OCI-LY3 (cell line): ENCODE measurements at regions not wholly inside any gene's neighbourhood (a gene's known extent, or its start where the extent isn't known, plus 50 kb on each side); places are given as distances from the start of the nearest gene placed in this dataset.
"Not testable (repeated sequence)": the region's sequence is repeated elsewhere in the genome, so short reads cannot be mapped to it uniquely, and the experiment has no call there.

ENCODE experiments used
- H2AFZ ChIP-seq: fragments of 200-600, 300-600 bp; shearing (Covaris generic); 2 replicates; pipeline ENCODE4 v1.6.0; 2014; ENCODE audit warnings: antibody characterized with exemption, low read depth, low read length
- H3K27ac ChIP-seq: fragments of 200-600, 300-600 bp; sonication (generic); 2 replicates; pipeline ENCODE4 v1.5.1; 2014; ENCODE audit warnings: mild to moderate bottlenecking, low read length, moderate library complexity, mixed read lengths
- H3K27me3 ChIP-seq: fragments of 200-600, 300-600 bp; sonication (generic); 2 replicates; pipeline ENCODE4 v1.6.1; 2014; ENCODE audit warnings: low read depth, low read length, mixed read lengths
- H3K36me3 ChIP-seq: fragments of 200-600, 300-600 bp; sonication (generic); replicated peaks from 2 replicates; pipeline ENCODE3; 2014; ENCODE audit warnings: low read depth, low read length, mixed read lengths
- H3K4me1 ChIP-seq: fragments of 300-600, 200-600 bp; sonication (generic); 2 replicates; pipeline ENCODE4 v1.6.1; 2014; ENCODE audit warnings: low read length, mixed read lengths
- H3K4me2 ChIP-seq: fragments of 200-600, 300-600 bp; sonication (generic); 2 replicates; pipeline ENCODE4 v1.6.1; 2014; ENCODE audit warnings: low read length, mixed read lengths
- H3K4me3 ChIP-seq: fragments of 300-600, 200-600 bp; sonication (generic); 2 replicates; pipeline ENCODE4 v1.5.1; 2014; ENCODE audit warnings: antibody characterized with exemption, mild to moderate bottlenecking, low read length, moderate library complexity
- H3K79me2 ChIP-seq: fragments of 300-600, 200-600 bp; shearing (Covaris generic); 2 replicates; pipeline ENCODE4 v1.6.1; 2014; ENCODE audit warnings: mild to moderate bottlenecking, low read length, mixed read lengths
- H3K9ac ChIP-seq: fragments of 300-600, 200-600 bp; shearing (Covaris generic); 2 replicates; pipeline ENCODE4 v1.6.0; 2014; ENCODE audit warnings: mild to moderate bottlenecking, low read length, moderate library complexity
- H3K9me3 ChIP-seq: fragments of 200-600, 300-600 bp; shearing (Covaris generic); 2 replicates; pipeline ENCODE4 v1.6.1; 2014; ENCODE audit warnings: low read length, mixed read lengths; ENCODE audit not compliant: insufficient read depth
- H4K20me1 ChIP-seq: fragments of 200-600, 300-600 bp; sonication (generic); 2 replicates; pipeline ENCODE4 v1.6.1; 2016; ENCODE audit warnings: low read length, mixed read lengths; ENCODE audit not compliant: insufficient read depth
- EZH2phosphoT487 ChIP-seq: fragments of 200-600 bp; shearing (Covaris generic); IDR thresholded peaks from 2 replicates; pipeline ENCODE4 v1.6.1; 2018; ENCODE audit warnings: antibody characterized with exemption, mixed run types, low read depth
- TF ChIP-seq, protein P1 (sequence below): fragments of 200-600, 300-600 bp; sonication (generic); IDR thresholded peaks from 2 replicates; pipeline ENCODE4 v1.5.1; 2014; ENCODE audit warnings: antibody characterized with exemption, low read length, low read depth

DNA sequence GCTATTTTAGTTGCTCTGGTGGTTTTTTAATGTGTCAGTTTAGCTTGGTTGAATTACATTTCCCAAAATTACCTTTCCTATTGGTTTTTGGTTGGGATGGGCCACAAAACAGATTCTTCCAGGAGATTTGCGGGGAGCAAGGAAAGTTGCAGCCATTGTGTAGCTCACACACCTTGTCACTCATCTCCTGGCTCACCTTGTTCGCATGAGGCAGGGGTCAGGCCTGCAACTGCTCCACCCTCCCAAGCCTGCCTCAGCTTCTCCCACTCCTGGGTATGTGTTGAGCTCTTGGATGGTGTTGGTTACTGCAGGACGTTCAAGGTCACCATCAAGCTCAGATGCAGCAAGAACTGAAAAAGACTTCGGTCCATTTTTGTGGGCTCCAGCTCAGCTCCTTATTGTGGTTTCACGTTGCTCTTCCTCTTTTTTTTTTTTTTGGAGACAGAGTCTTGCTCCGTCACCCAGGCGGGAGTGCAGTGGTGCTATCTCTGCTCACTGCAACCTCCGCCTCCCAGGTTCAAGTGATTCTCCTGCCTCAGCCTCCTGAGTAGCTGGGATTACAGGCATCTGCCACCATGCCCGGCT, 95.6 kb upstream of the METTL14 start:
- Histone ChIP-seq H3K4me2 (no peak overlapping the region), H3K27me3 (no peaks in the 10 kb centered on the region), H3K27ac (no peak overlapping the region), H3K9ac (no peak overlapping the region), H3K36me3 (no peaks in the 10 kb centered on the region), H3K4me1 (peaks cover 6% of the 10 kb centered on the region; the same call in 1 of the 2 replicates), H3K79me2 (peaks cover 11% of the 10 kb centered on the region), H3K4me3 (no peak overlapping the region), H2AFZ (no peak overlapping the region), H4K20me1 (no peaks in the 10 kb centered on the region), H3K9me3 (no peaks in the 10 kb centered on the region)
- no peak for TF ChIP-seq EZH2phosphoT487
- TF ChIP-seq, protein P1, sequence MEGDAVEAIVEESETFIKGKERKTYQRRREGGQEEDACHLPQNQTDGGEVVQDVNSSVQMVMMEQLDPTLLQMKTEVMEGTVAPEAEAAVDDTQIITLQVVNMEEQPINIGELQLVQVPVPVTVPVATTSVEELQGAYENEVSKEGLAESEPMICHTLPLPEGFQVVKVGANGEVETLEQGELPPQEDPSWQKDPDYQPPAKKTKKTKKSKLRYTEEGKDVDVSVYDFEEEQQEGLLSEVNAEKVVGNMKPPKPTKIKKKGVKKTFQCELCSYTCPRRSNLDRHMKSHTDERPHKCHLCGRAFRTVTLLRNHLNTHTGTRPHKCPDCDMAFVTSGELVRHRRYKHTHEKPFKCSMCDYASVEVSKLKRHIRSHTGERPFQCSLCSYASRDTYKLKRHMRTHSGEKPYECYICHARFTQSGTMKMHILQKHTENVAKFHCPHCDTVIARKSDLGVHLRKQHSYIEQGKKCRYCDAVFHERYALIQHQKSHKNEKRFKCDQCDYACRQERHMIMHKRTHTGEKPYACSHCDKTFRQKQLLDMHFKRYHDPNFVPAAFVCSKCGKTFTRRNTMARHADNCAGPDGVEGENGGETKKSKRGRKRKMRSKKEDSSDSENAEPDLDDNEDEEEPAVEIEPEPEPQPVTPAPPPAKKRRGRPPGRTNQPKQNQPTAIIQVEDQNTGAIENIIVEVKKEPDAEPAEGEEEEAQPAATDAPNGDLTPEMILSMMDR = no peak

DNA sequence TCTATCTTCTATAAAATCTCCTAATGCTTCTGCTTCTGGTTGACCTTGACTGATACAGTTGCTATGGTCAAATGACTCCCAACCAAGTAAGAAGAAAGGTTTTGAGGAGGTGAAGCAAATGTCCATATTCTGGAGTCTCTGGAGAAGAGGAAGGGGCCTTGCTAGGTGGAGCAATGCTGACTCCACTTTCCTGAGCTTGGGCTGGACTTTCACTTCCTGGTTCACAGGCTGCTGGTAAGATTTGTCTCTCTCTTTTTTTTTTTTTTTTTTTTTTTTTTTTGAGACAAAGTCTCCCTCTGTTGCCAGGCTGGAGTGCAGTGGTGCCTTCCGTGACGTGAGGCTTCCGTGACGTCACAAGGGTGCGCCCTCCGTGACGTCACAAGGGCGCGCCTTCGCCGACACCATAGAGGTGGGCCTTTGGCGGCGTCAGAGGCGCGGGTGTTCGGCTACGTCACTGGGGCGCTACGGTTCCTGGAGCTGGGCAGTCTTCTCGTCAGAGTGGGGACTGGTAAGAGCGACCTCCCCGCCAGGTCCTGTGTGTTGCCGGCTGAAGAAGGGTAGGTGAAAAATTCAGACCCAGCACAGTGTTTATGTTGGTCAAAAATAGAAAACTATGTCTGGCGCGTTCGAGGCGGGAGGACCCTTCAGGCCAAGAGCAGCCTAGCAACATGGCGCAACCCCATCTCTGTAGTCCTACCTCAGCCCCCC, 93.7 kb upstream of the METTL14 start:
- H3K4me1 ChIP-seq, H3K36me3 ChIP-seq, H3K27me3 ChIP-seq, H4K20me1 ChIP-seq, H3K9me3 ChIP-seq: not testable (repeated sequence)
- Histone ChIP-seq H3K9ac (peak overlapping the region; percentile 76), H3K4me3 (peak overlapping the region; percentile 71), H3K79me2 (peaks cover 11% of the 10 kb centered on the region), H3K27ac (peak overlapping the region; percentile 48), H2AFZ (peak overlapping the region; percentile 87), H3K4me2 (peak overlapping the region; percentile 70)

DNA sequence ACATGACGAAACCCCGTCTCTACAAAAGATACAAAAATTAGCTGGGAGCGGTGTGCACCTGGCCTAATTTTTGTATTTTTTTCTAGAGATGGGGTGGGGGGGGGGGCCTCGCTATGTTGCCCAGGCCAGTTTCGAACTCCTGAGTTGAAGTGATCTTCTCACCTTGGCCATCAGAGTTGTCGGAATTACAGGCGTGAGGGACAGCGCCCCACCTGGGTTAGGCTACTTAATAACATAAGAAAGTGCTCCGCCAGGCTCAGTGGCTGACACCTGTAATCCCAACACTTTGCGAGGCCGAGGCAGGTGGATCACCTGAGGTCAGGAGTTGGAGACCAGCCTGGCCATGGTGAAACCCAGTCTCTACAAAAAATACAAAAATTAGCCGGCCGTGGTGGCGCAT, 92.9 kb upstream of the METTL14 start:
- not testable (repeated sequence) for H3K9me3 ChIP-seq, H3K36me3 ChIP-seq, H3K27ac ChIP-seq, H2AFZ ChIP-seq, H3K27me3 ChIP-seq, H3K4me1 ChIP-seq, H4K20me1 ChIP-seq
- Histone ChIP-seq H3K9ac (peak overlapping the region; percentile 76), H3K4me2 (peak overlapping the region; percentile 70), H3K79me2 (peaks cover 11% of the 10 kb centered on the region), H3K4me3 (peak overlapping the region; percentile 71)

DNA sequence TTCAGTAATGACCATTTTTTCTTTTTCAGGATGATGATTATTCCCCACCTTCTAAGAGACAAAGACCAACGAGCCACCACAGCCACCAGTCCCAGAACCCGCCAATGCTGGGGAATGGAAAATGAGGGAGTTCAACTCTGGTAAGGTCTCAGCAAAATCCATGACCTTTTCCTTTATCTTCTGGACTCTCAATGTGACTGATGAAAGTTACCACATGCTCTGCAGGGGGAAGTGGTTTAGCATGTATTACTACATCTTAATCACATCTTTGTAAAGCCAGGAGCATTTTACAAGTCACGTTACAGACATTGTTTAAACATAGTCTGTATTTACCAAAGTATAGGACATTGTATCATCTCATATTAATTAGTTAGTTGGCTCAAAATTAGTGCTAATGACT, 89.3 kb upstream of the METTL14 start:
- not testable (repeated sequence) for H3K27me3 ChIP-seq, H3K4me1 ChIP-seq, H3K27ac ChIP-seq, H3K36me3 ChIP-seq, H4K20me1 ChIP-seq, H3K4me2 ChIP-seq, H2AFZ ChIP-seq, H3K4me3 ChIP-seq, H3K9ac ChIP-seq, H3K9me3 ChIP-seq
- peaks cover 11% of the 10 kb centered on the region for H3K79me2 ChIP-seq

DNA sequence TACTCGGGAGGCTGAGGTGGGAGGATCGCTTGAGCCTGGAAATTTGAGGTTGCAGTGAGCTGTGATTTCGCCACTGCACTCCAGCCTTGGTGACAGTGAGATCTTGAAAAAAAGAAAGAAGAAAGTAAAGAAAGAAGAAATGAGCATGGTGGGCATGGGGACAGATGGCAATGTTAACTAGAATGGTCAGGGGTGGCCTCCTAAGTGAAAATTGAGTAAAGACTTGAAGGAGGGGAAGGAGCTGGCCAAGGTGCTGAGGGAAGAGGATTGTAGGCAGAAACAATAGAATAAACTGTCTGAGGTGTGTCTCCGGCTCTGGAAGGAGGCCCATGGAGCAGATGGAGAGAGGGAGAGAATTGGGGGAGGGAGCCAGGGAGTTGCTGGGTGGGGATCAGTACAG, 60.1 kb upstream of the METTL14 start:
- H3K36me3 ChIP-seq, H3K4me1 ChIP-seq, H3K79me2 ChIP-seq, H3K9ac ChIP-seq, H3K27ac ChIP-seq, H3K9me3 ChIP-seq, H4K20me1 ChIP-seq, H2AFZ ChIP-seq, H3K4me2 ChIP-seq, H3K27me3 ChIP-seq, H3K4me3 ChIP-seq: not testable (repeated sequence)

DNA sequence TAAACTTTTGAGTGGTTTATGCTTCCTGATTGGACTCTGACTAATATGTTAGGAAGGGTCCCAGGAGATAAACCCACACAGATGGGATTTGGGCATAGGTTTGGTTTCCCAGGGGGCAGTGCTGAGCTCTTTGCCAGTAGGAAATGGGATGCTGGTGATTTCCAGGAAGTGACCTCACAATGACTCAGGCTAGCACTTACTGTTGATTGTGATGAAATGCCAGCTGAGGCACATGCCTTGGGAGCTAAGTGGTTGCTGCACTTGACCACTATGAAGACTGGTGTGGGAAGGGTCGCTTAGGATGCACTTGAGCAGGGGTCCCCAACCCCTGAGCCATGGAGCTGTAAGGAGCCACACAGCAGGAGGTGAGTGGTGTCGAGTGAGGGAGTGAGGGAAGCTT, 55.5 kb upstream of the METTL14 start:
- not testable (repeated sequence) for H3K27me3 ChIP-seq, H3K9me3 ChIP-seq, H3K4me1 ChIP-seq, H3K4me3 ChIP-seq, H3K36me3 ChIP-seq, H2AFZ ChIP-seq, H3K79me2 ChIP-seq, H3K27ac ChIP-seq, H4K20me1 ChIP-seq, H3K4me2 ChIP-seq, H3K9ac ChIP-seq

DNA sequence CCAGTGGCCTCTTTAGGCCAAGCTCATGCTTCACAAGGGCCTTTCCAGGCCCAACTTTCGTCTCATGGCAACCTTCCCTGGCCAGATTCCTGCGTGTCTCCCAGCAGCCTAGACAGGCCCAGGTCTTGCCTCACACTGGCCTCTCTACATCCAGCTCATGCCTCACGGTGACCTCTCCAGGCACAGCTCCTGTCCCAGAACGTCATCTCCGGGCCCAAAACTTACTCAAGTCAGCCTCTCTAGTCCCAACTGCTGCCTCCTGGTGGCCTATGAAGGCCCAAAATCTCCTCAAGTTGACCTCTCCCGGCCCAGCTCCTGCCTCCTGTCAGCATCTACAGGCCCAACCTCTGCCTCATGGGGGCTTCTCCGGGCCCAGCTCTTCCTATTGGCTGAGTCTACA, 54.3 kb upstream of the METTL14 start:
- H3K9me3 ChIP-seq, H2AFZ ChIP-seq, H4K20me1 ChIP-seq, H3K27me3 ChIP-seq, H3K36me3 ChIP-seq, H3K9ac ChIP-seq, H3K79me2 ChIP-seq, H3K4me3 ChIP-seq, H3K4me1 ChIP-seq, H3K4me2 ChIP-seq, H3K27ac ChIP-seq: not testable (repeated sequence)

DNA sequence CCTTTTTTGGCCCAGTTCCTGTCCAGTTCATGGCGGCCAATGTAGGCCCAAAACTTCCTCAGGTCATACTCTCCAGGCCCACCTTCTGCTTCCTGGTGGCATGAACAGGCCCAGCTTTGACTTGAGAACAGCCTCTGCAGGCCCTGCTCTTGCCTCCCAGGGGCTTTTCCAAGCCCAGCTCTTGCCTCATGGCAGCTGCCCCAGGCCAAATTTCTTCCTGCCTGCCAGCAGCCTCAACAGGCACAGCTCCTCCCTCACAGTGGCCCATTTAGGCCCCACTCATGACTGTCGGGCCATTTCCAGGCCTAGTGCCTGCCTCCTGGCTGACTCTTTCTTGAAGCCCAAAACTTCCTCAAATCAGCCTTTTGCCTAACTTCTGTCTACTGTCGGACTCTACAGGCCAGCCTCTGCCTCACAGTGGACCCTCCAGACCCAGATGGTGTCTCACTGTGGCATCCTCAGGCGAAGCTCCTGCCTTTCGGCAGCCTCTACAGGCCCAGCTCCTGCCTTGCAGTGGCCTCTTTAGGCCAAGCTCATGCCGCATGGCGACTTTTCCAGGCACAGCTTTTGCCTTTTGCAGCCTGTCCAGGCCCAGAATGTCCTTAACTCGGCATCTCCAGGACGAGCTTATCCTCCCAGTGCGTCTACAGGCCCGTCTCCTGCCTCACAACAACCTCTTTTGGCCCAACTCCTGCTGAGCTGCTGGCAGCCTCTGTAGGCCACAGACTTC, 53.7 kb upstream of the METTL14 start:
- H2AFZ ChIP-seq, H3K4me1 ChIP-seq, H3K36me3 ChIP-seq, H3K79me2 ChIP-seq, H3K27me3 ChIP-seq, H4K20me1 ChIP-seq, H3K9ac ChIP-seq, H3K4me2 ChIP-seq, H3K9me3 ChIP-seq, H3K4me3 ChIP-seq, H3K27ac ChIP-seq: not testable (repeated sequence)
